ENCODE measurements at regions not wholly inside any gene's neighbourhood (a gene's known extent, or its start where the extent isn't known, plus 50 kb on each side); places are given as distances from the start of the nearest gene placed in this dataset.
A peak's percentile ranks its signal among the peaks of the same experiment; 100 is the strongest.
"Not testable (repeated sequence)": the region's sequence is repeated elsewhere in the genome, so short reads cannot be mapped to it uniquely, and the experiment has no call there.

DNA sequence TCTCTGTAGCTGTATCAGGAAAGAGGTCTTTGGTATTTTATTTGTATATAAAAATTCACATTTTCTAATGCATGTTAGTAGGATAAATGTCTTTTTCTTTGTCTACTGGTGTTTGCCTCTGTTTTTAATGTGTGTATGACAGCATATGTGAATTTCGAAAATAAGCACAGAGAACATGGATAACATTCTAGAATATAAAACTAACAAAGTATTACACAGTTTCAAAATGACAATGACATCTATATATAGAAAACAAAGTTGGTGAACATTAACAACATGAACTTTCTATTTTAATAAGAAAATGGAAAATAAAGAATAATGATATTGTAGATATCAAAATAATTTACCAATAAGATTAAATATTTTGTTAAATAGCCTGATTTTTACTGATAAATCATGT is 608.0 kb downstream of the COL12A1 start:
- intact Hi-C loops (cut with DNase I) = no loop called here
- DNase-seq = no peak

DNA sequence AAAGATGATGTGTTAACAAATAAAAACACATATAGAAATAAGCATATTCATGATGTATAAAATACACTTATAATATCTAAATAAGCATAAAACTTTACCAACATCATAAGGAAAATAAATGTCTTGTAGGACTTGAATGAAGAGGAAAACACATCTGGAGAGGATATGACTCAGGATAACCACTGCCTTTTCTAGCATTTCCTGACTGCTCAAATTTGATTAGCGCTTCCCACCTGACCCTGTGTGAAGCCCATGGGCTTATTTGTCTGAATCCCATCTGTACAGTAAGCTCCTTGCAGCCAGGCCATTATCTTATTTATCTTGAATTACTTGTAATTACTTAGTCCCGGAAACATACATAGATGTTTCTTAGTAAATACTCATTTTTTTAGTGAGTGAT is 608.6 kb downstream of the COL12A1 start:
- intact Hi-C loops (cut with DNase I) = no loop called here

DNA sequence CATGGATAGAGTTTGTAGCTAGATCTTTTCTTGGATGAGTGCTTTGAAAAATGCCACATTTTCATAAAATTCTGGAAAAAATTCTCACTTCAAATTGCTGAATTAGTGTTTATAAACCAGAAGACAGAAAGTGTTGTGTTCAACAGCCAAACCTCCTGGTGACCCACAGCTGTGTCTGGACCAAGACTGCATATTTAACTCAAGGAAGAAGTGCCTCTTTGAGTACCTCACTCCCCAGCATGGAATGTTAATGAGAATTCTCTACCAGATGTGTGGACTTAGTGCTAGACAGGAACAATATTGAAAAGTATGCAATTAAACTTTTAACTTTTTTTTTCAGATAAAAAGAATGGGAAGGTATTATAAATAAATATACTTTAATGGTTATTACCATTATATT is 609.3 kb downstream of the COL12A1 start:
- intact Hi-C loops (cut with DNase I) = no loop called here
- no peak for DNase-seq

More for the DNA sequence above, 608.6 kb downstream of the COL12A1 start:
- DNase-seq = no peak

DNA sequence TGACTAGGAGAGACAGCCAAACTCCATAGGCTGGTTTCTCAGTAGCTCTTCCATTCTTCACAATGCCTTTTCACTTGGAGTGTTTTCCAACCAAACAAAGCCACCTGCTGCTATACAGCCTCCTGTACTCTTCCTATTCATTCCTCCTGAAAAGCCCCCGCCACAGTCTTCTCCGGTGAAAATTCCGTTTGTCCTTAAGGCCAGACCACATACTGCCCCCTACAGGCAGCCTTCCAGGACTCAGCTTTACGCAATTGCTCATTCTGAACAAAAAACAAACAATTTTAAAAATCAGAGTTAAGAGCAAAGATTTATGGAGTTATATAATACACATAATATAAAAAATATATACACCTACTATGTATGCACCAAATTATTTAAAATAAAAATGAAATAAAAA is 611.5 kb downstream of the COL12A1 start:
- DNase-seq; intact Hi-C loops (cut with DNase I): not testable (repeated sequence)

DNA sequence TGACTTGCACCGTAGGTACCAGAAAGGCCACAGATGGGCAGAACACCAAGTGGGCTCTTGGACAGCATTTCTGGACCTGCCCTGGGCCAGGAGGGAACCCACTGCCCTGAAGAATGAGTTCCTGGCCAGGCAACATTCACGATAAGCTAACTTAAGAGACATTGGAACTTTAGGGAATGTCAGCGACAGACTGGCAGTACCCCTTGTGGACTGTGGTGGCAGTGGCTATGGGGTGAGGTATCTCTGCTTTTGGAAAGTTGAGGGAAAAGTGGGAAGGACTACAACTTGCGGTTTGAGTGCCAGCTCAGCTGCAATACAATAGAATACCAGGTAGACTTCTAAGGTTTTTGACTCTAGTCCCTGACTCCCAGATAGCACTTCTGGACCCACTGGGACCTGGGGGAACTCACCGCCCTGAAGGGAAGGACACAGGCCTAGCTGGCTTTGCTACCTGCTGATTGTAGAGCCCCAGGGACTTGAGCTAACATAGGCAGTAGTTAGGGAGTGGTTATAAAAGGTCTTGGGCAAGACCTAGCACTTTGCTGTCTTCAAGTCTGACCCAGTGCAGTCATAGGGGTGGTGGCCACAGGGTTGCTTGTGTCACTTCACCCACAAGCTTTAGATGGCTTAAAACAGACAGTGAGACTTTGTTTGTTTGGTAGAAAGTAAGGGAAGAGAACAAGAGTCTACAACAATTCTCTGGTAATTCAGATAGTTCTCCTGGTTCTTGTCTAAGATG is 617.6 kb downstream of the COL12A1 start:
- DNase-seq = peak in 1 of 10 donors; percentile 59
- intact Hi-C loops (cut with DNase I) = no loop called here

DNA sequence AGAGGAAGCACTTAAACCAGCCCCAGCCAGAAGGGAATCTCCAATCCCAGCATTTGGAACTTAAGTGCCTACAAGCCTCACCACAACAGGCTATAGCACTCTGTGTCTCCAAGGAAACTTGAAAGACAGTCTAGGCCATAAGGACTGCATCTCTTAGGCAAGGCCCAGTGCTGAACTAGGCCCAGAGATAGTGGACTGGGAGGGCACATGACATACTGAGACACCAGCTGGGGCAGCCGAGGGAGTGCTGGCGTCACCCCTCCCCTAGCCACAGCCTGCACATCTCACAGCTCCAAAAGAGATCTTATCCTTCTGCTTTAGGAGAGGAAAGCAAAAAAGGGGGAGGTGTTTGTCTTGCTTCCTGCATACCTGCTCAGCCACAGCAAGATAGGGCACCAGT is 618.5 kb downstream of the COL12A1 start:
- DNase-seq = no peak
- intact Hi-C loops (cut with DNase I) = no loop called here

DNA sequence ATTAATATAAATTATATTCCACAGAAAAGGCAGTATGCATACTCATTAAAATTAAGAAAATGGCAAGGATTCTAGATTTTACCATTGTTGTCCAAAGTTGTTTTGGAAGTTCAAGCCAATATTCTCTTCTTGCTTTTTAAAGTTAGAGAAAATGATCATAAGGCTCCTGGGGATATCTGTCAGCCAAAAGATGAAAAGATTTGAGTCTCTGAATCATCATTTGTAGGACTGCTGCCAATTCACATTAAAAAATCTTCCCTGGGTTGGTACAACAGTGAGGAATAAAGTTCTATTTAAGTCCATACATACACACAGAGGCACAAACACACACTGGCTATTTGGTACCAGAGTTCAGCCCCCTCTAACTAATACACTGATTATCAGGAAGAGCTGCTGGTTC is 620.1 kb downstream of the COL12A1 start:
- intact Hi-C loops (cut with DNase I) = no loop called here
- DNase-seq = no peak

DNA sequence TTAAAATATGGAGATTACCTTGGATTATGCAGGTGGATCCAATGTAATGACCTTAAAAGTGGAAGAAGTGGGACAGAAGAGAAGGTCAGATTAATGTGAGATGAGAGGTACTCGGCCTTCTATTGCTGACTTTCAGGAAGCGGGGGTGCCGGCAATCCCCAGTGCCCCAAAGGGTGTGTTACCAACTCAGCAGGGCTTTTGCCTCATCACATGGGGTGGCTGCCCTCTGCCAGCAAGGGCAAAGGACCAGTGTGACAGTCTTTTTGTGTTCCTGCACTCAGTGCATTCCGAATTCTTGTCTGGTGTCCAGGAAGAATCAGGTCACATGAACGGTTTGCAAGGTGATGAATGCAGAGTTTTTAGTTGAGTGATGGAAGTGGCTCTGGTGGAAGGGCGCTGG is 624.2 kb downstream of the COL12A1 start:
- intact Hi-C loops (cut with DNase I) = no loop called here
- DNase-seq = peak in 1 of 10 donors; percentile 55

DNA sequence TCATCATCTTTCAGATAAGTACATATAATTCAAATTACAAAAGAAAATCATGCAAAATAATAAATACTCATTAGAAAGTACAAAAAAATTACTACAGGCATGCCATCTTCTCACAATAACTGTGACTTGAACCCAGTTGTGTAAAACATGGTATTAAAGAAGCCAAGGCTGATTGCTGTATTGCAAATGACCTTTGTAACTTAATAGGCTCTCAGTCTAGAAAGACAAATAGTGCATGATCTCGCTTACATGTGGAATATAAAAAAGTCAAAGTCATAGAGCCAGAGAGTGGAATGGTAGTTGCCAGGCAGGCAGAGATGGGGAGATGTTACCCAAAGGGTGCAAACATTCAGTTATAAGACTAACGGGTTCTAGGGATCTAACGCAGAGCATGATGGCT is 626.1 kb downstream of the COL12A1 start:
- intact Hi-C loops (cut with DNase I) = no loop called here
- no peak for DNase-seq

DNA sequence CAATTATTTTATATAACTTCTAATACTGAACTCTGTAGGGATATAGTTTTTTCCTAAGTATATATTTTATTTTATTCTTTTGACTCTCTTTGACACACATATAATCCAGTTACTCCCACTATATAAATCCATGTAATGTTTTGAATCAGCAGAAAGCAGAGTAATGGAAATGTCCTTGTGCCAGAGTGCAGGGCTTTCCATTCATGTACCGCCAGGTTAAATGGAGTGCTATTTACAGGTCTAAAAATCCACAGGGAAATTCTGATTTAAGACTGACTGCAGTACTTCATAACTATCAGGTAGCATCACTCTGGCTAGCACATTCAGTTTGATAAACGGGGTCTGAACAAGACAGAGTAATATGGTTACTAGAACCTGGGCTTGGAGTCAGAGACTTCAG is 626.8 kb downstream of the COL12A1 start:
- no peak for DNase-seq
- intact Hi-C loops (cut with DNase I) = no loop called here

DNA sequence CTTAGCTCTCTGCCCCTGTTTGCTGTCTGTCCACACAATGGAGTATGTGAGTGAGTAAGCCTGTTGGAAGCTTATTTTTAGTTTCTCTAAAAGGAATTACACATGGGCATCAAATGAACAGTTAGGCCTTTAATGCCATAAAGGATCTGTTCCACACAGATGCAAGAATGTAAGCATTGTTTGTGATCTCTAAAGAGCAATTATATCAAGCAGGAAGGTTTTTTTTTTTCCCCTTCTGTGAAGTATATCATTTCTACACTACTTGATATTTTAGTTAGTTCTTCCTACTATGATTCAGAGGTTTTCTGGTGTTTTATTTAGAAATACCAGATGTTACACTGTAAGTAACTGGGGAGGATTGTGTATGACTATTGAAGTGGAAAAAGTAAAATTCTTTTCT is 627.5 kb downstream of the COL12A1 start:
- no peak for DNase-seq
- intact Hi-C loops (cut with DNase I) = no loop called here

DNA sequence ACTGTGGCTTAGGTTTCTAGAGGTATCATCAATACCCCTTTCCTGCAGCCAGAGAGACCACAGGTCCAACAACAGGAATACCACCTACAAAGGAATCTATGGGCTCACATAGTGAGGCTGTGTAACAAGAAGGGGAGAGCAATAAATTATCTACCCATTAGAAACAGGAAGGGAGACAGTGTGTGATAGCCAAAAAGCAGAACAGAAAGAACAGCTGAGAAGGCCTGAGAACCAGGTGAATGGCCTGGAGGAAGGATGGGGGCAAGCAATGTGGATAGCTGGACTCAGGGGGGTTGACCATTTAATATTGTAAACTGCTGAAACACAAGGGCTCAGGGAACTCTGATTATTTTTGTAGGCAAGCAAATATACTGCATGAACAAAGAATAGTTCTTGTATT is 628.2 kb downstream of the COL12A1 start:
- intact Hi-C loops (cut with DNase I) = no loop called here
- no peak for DNase-seq

DNA sequence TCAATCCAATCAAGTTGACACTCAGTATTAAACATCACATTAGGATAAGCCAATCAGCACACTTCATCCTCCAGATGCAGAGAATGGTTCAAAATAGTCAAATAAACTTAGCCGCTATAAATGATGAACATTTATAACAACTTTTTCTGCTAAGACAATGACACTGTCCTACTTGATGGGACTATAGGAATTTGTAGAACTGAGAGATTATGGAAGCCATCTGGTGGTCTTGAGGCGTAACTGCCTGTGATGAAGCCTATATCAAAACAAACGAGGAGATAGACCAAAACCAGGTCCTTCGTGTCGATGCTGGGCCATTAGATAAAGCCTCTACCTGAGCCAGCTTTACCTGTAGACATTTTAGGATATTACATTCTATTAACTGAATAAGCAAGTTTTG is 631.1 kb downstream of the COL12A1 start:
- intact Hi-C loops (cut with DNase I) = no loop called here
- DNase-seq = no peak

DNA sequence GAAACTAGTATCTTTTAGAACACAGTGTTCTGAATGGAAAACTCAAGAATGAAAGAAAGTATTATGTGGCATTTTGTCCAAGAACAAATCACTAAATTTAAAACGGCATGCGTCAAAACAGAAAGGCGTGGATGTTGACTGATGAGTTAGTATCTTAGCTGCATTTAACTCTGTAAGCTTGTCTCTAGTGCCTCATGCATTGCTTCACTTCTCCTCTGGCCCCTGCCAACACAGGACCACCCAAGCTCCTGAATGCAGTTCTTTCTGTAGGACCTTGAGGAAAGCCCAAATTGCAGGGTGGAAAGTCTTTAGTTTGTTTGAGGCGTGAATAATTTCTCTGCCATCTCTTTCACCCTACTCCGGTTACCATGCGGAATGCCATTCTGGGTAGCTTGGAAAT is 632.2 kb downstream of the COL12A1 start:
- intact Hi-C loops (cut with DNase I) = no loop called here
- no peak for DNase-seq

DNA sequence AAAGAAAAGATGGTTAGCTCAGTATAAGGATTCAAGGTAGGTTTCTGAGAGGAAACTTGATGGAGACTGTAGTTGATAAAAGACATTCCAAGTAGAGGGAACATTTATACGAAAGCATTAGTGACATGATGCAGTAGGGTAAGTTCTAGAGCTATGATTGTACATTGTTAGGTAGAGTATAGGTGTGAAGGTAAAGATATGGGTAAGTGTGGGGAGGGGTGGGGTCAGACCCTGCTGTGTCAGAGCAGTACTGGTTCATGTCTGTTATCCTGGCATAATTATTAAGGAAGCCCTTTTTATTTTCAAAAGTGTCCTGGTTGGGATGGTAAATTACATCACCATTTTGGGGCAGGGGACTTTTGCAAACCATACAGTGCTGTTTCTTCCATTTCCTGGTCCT is 635.8 kb downstream of the COL12A1 start:
- intact Hi-C loops (cut with DNase I) = no loop called here
- DNase-seq = no peak

DNA sequence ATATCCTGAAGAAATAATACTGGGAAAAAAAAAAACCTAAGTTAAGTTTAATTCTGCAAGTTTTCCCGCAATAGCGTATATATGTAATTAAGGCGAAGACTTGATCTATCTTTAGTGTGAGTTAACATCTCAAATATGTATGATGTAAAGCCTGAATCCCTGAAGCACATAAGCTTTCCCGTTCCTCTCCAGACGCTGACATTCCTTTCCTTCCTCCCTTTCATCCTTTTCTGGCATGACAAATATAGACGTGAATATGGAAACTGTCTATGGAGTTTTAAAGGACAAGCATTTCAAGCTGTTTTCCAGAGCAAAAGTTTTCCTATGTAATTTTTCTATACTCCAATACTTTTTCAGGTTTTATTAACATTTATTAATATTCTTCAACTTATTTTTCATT is 637.0 kb downstream of the COL12A1 start:
- intact Hi-C loops (cut with DNase I) = no loop called here
- DNase-seq = no peak

DNA sequence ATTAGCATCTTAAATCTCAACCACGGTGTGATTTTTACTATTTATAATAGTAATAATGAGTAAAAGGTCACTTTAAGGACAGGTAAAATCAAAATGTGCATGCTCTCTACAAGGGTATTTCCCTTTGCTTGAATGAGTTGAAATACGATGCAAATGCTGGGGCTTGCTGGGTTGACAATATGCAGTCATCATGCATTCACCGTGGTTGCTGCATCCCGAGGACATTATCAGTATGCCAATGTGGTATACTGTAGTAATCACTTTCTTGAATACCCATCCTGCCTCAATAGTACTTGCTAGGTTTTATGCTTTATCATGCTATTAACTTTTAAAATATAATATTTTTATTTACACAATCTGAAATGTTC is 637.9 kb downstream of the COL12A1 start:
- DNase-seq; intact Hi-C loops (cut with DNase I): not testable (repeated sequence)

DNA sequence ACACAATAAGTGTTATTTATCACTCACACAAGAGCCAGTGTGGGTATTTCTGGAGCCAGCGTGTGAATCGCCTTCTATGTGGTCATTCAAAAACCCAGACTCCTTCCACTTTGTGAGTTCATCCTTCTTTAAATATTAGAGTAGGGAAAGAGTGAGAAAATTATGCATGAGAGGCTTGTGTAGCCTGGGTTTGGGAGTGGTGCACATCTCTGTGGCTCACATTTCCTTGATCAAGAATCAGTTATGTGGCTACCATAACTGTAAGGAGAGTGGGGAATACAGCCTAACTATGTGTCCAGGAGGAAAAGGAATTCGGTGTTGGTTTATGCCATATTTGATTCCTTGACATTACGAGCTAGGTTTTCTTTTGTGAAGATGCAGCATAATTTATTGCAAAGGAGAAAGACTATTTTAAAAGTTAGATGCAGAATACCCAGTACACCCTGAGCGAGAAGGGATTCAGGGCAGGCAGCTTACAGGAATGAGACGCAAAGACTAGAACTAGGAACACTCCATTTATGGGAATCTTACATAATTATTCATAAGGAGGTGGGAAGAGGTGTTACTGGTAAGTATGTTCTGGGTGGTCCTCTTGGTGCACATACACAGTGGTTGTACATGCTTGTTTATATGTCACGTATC is 638.5 kb downstream of the COL12A1 start:
- intact Hi-C loops (cut with DNase I) = no loop called here
- no peak for DNase-seq

DNA sequence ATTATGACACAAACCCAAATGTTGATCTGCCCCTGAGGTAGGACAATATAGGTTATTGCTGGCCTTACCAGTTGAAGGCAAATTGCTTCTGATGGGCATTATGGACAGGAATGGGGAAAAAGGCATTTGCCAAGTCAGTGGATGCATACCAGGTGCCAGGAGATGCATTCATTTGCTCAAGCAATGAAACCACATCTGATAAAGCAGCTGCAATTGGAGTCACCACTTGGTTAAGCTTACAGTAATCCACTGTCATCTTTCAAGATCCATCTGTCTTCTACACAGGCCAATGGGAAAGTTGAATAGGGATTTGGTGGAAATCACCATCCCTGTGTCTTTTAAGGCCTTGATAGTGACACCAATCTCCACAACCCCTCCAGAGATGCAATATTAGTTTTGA is 648.6 kb downstream of the COL12A1 start:
- no peak for DNase-seq
- intact Hi-C loops (cut with DNase I) = no loop called here

DNA sequence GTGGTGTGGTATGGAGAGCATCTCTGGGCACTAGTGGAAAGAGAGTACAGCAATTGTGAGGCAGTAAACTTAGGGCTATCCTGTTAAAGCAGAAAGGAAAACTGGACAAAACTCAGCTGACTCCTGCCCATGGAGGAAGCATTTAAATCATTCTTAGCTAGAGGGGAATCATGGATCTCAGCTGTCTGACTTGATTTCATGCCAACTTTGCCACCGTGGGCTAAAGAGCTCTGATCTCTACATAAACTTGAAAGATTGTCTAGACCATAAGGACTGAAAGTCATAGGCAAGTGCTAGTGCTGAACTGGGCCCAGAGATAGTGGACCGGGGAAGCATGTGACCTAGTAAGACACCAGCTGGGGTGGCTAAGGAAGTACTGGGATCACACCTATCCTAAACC is 651.8 kb downstream of the COL12A1 start:
- DNase-seq = no peak
- intact Hi-C loops (cut with DNase I) = no loop called here

DNA sequence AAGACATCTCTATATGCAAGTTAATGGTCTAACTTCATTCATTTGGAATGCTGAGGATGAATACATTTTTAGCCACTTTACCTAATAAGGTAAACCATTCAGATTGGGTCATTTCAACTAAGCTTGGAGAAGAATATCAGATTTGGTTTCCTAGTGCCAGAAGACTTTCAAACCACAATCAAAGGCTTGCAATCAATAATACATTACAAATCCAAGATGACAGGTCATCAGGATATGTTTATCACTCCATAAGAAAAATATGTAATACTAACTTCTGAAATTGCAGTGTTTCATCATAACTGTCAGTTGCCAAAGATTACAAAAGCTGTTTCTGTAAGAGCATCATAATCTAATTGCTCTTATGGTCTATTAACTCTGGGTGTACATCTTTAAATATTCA is 654.0 kb downstream of the COL12A1 start:
- DNase-seq = no peak
- intact Hi-C loops (cut with DNase I) = no loop called here

DNA sequence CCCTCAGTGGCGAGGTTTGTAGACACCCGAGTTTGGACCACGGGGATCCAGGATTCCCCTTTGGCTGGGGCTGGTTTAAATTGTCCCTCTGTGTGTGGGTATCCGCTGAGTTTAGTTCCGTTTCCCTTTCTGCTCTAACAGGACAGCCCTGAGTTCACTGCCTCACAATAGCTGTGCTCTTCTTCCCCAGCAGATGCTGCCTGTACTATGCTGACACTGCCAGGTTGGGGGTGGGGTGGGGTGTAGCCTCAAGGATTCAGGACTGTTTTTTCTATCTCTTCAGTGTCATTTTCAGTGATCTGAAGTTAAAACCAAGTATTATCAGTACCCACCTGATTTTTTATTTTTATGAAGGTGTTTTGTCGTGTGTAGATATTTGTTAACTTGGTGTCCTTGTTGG is 655.0 kb downstream of the COL12A1 start:
- intact Hi-C loops (cut with DNase I) = no loop called here
- DNase-seq = no peak

DNA sequence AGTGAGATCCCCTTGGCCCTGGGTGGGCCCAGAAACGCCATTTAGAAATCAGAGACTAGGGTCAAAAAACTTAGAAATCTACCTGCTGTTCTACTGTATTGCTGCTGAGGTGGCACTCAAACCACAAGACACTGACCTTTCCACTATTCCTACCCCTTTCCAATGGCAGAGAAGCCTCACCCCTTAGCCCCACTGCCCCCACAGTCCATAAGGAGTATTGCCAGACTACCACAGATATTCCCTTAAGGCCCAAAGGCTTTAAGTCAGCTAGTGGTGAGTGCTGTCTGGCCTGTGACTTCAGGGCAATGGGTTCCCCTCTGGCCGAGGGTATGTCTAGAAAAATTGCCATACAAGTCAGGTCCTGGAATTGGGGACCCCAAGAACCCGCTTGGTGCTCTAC is 656.1 kb downstream of the COL12A1 start:
- intact Hi-C loops (cut with DNase I) = no loop called here
- DNase-seq = no peak
